GM23338 (cell line): ENCODE measurements at regions not wholly inside any gene's neighbourhood (a gene's known extent, or its start where the extent isn't known, plus 50 kb on each side); places are given as distances from the start of the nearest gene placed in this dataset.

Experiments
- ATAC-seq: fragments of 200-7000 bp; cut with Tn5 transposase; 3 replicates; pipeline ENCODE4 v1.9.1; 2020
- DNase-seq: peaks from one replicate; pipeline ENCODE4 v3.0.0-alpha.2; 2015; ENCODE audit warnings: low spot score
- H2AFZ ChIP-seq: fragments of 200-600 bp; sonication (generic); 2 replicates; pipeline ENCODE4 v1.8.0; 2016; ENCODE audit warnings: antibody characterized with exemption, mild to moderate bottlenecking, moderate library complexity
- H3F3A ChIP-seq: fragments of 200-600 bp; sonication (generic); replicated peaks from 2 replicates; pipeline ENCODE4 v1.8.0; 2017; ENCODE audit warnings: antibody characterized with exemption, mixed run types, low read depth
- H3K27ac ChIP-seq: fragments of 200-600 bp; sonication (generic); 2 replicates; pipeline ENCODE4 v1.6.1; 2016; ENCODE audit warnings: low read depth
- H3K27me3 ChIP-seq: fragments of 200-600 bp; sonication (generic); 2 replicates; pipeline ENCODE4 v1.8.0; 2016; ENCODE audit warnings: mild to moderate bottlenecking, mixed run types, moderate library complexity; ENCODE audit not compliant: insufficient read depth
- H3K36me3 ChIP-seq: fragments of 200-600 bp; sonication (generic); 2 replicates; pipeline ENCODE4 v1.8.0; 2016; ENCODE audit warnings: mild to moderate bottlenecking; ENCODE audit not compliant: insufficient read depth
- H3K4me1 ChIP-seq: fragments of 200-600 bp; sonication (generic); 2 replicates; pipeline ENCODE4 v1.8.0; 2016; ENCODE audit warnings: mild to moderate bottlenecking, moderate library complexity; ENCODE audit not compliant: insufficient read depth
- H3K4me2 ChIP-seq: fragments of 200-600 bp; sonication (generic); 2 replicates; pipeline ENCODE4 v1.7.1; 2017; ENCODE audit warnings: mixed run types
- H3K4me3 ChIP-seq: fragments of 200-600 bp; sonication (generic); 2 replicates; pipeline ENCODE4 v1.6.1; 2016; ENCODE audit warnings: mixed run types
- H3K79me2 ChIP-seq: fragments of 200-600 bp; sonication (generic); replicated peaks from 2 replicates; pipeline ENCODE4 v1.8.0; 2017; ENCODE audit warnings: mild to moderate bottlenecking; ENCODE audit not compliant: insufficient read depth
- H3K9me2 ChIP-seq: fragments of 200-600 bp; sonication (generic); 2 replicates; pipeline ENCODE4 v1.8.0; 2017; ENCODE audit not compliant: insufficient read depth
- H4K20me1 ChIP-seq: fragments of 200-600 bp; sonication (generic); replicated peaks from 2 replicates; pipeline ENCODE4 v1.8.0; 2017; ENCODE audit warnings: mild to moderate bottlenecking; ENCODE audit not compliant: insufficient read depth
- H3K27ac Mint-ChIP-seq: 2 replicates; pipeline ENCODE4 v1.8.0; 2020; ENCODE audit warnings: inconsistent platforms, mild to moderate bottlenecking, moderate library complexity, mixed read lengths
- H3K27me3 Mint-ChIP-seq: 3 replicates; pipeline ENCODE4 v1.8.0; 2022; ENCODE audit warnings: low read depth, mild to moderate bottlenecking, moderate library complexity, mixed read lengths, inconsistent platforms; ENCODE audit not compliant: insufficient read depth, poor library complexity
- H3K36me3 Mint-ChIP-seq: 3 replicates; pipeline ENCODE4 v1.8.0; 2021; ENCODE audit warnings: low read depth, mild to moderate bottlenecking, inconsistent platforms, moderate library complexity, mixed read lengths
- H3K4me1 Mint-ChIP-seq: 3 replicates; pipeline ENCODE4 v1.8.0; 2020; ENCODE audit warnings: mild to moderate bottlenecking, inconsistent platforms, mixed read lengths
- H3K4me3 Mint-ChIP-seq: 3 replicates; pipeline ENCODE4 v1.8.0; 2021; ENCODE audit warnings: moderate library complexity, mild to moderate bottlenecking, inconsistent platforms, mixed read lengths
- H3K9me3 Mint-ChIP-seq: 3 replicates; pipeline ENCODE4 v1.8.0; 2020; ENCODE audit warnings: moderate library complexity, mild to moderate bottlenecking, inconsistent platforms, mixed read lengths
- CTCF ChIP-seq, 2 experiments: fragments of 200-600 bp in 1 of 2; sonication (generic) in 1 of 2; conservative IDR thresholded peaks; 2 replicates each; pipeline versions ENCODE4 v1.5.1 to v1.6.1; 2016 to 2017; ENCODE audit warnings: antibody characterized with exemption in 2 of 2, low read depth in 2 of 2, mild to moderate bottlenecking in 2 of 2, moderate library complexity in 1 of 2
- ETS1 ChIP-seq: IDR thresholded peaks from 2 replicates; pipeline ENCODE4 v1.6.1; 2016; ENCODE audit warnings: antibody characterized with exemption
- EZH2 ChIP-seq: fragments of 200-600 bp; sonication (generic); IDR thresholded peaks from one replicate; pipeline ENCODE4 v1.8.0; 2017; ENCODE audit warnings: antibody characterized with exemption, mild to moderate bottlenecking, low read depth; ENCODE audit not compliant: unreplicated experiment
- EZH2phosphoT487 ChIP-seq: fragments of 200-600 bp; sonication (generic); IDR thresholded peaks from one replicate; pipeline ENCODE4 v1.8.1; 2018; ENCODE audit warnings: antibody characterized with exemption; ENCODE audit not compliant: unreplicated experiment
- JUNB ChIP-seq: IDR thresholded peaks from one replicate; pipeline ENCODE4 v1.6.1; 2016; ENCODE audit warnings: antibody characterized with exemption; ENCODE audit not compliant: unreplicated experiment
- NANOG ChIP-seq: IDR thresholded peaks from 2 replicates; pipeline ENCODE4 v1.6.1; 2016; ENCODE audit warnings: antibody characterized with exemption, borderline replicate concordance
- POLR2AphosphoS5 ChIP-seq: IDR thresholded peaks from 2 replicates; pipeline ENCODE4 v1.6.1; 2016; ENCODE audit warnings: antibody characterized with exemption, low read depth
- REST ChIP-seq: IDR thresholded peaks from one replicate; pipeline ENCODE4 v1.6.1; 2018; ENCODE audit warnings: antibody characterized with exemption; ENCODE audit not compliant: unreplicated experiment
- STAT1 ChIP-seq: IDR thresholded peaks from one replicate; pipeline ENCODE4 v1.6.1; 2016; ENCODE audit warnings: antibody characterized with exemption; ENCODE audit not compliant: unreplicated experiment
- ZNF114 ChIP-seq: fragments of 250-450 bp; sonication (Bioruptor Pico); IDR thresholded peaks from 2 replicates; pipeline ENCODE4 v1.5.0; 2020; ENCODE audit warnings: mild to moderate bottlenecking, moderate library complexity
- ZNF331 ChIP-seq: fragments of 250-450 bp; sonication (Bioruptor Pico); IDR thresholded peaks from 2 replicates; pipeline ENCODE4 v1.5.0; 2020; ENCODE audit warnings: low read depth, mild to moderate bottlenecking, moderate library complexity

GRCh38 chr4:130636486-130636885 is 1540.5 kb downstream of the C4orf33 start:
- no peak overlapping the region for H3K27ac Mint-ChIP-seq
- Histone ChIP-seq H2AFZ (peak overlapping the region; percentile 64; the same call in 1 of the 2 replicates), H3K4me1 (no peaks in the 10 kb centered on the region), H3F3A (no peaks in the 10 kb centered on the region), H3K36me3 (no peaks in the 10 kb centered on the region), H3K27me3 (no peaks in the 10 kb centered on the region), H4K20me1 (no peaks in the 10 kb centered on the region), H3K4me3 (no peak overlapping the region), H3K27ac (no peak overlapping the region), H3K4me2 (no peak overlapping the region), H3K79me2 (no peaks in the 10 kb centered on the region), H3K9me2 (no peaks in the 10 kb centered on the region)
- no peaks in the 10 kb centered on the region; the same call in 2 of the 3 replicates for H3K36me3 Mint-ChIP-seq
- no peaks in the 10 kb centered on the region for H3K9me3 Mint-ChIP-seq
- peak; percentile 4 for DNase-seq
- TF ChIP-seq ETS1 (no peak), STAT1 (no peak), POLR2AphosphoS5 (no peak), JUNB (no peak), EZH2 (no peak), ZNF331 (no peak), NANOG (no peak), EZH2phosphoT487 (no peak), CTCF (conservative IDR thresholded peaks at IDR 0.05; ENCODE audit: low read depth in 2 of 2) (no peak), ZNF114 (no peak), REST (no peak)
- ATAC-seq: no peak
- no peaks in the 10 kb centered on the region for H3K4me1 Mint-ChIP-seq
- H3K4me3 Mint-ChIP-seq: no peak overlapping the region
- H3K27me3 Mint-ChIP-seq: no peaks in the 10 kb centered on the region

GRCh38 chr4:130640592-130640991 is 1544.6 kb downstream of the C4orf33 start:
- Histone ChIP-seq H4K20me1 (no peaks in the 10 kb centered on the region), H3K79me2 (no peaks in the 10 kb centered on the region), H3K27ac (no peak overlapping the region), H3K27me3 (no peaks in the 10 kb centered on the region), H3K4me1 (no peaks in the 10 kb centered on the region), H3K4me2 (no peak overlapping the region), H3F3A (no peaks in the 10 kb centered on the region), H3K4me3 (no peak overlapping the region), H2AFZ (no peak overlapping the region), H3K36me3 (no peaks in the 10 kb centered on the region), H3K9me2 (no peaks in the 10 kb centered on the region)
- Mint-ChIP-seq H3K4me1 (no peaks in the 10 kb centered on the region), H3K4me3 (no peak overlapping the region), H3K27ac (no peak overlapping the region), H3K9me3 (no peaks in the 10 kb centered on the region), H3K36me3 (no peaks in the 10 kb centered on the region), H3K27me3 (no peaks in the 10 kb centered on the region)
- DNase-seq: no peak
- ATAC-seq: no peak
- TF ChIP-seq STAT1: no peak
- TF ChIP-seq NANOG: no peak
- no peak for TF ChIP-seq POLR2AphosphoS5
- no peak for TF ChIP-seq ZNF114
- no peak for TF ChIP-seq EZH2phosphoT487
- no peak for TF ChIP-seq CTCF (conservative IDR thresholded peaks at IDR 0.05; ENCODE audit: low read depth in 2 of 2)
